PC-3 (cell line): ENCODE measurements at regions not wholly inside any gene's neighbourhood (a gene's known extent, or its start where the extent isn't known, plus 50 kb on each side); places are given as distances from the start of the nearest gene placed in this dataset.

ENCODE experiments used
- ATAC-seq: fragments of 200-7000 bp; cut with Tn5 transposase; 2 replicates; pipeline ENCODE4 v1.9.1; 2020; ENCODE audit warnings: mild to moderate bottlenecking, moderate library complexity
- BruUV-seq: library from RNA; stranded (reverse); fragments of 400-500 nt; replicated peaks from 2 replicates; lab custom pipeline; 2021; lab: Mats Ljungman, UMichigan
- CTCF ChIA-PET: fragments of 300-600 bp; sonication (Branson Sonifier 250); formaldehyde crosslinking; loops from one replicate; lab custom pipeline; 2022; ENCODE audit warnings: antibody characterized with exemption; lab: Charles Lee
- POLR2A ChIA-PET: fragments of 300-600 bp; sonication (Branson Sonifier 250); formaldehyde crosslinking; loops from one replicate; lab custom pipeline; 2022; ENCODE audit warnings: antibody characterized with exemption; ENCODE audit not compliant: unreplicated experiment; lab: Charles Lee
- DNase-seq: peaks from one replicate; pipeline ENCODE4 v3.0.0-alpha.2; 2015
- H2AFZ ChIP-seq: fragments of 300-600 bp; sonication (generic); 2 replicates; pipeline ENCODE4 v1.6.0; 2016; ENCODE audit warnings: antibody characterized with exemption, low read length
- H3F3A ChIP-seq: fragments of 300-600 bp; sonication (generic); one replicate; pipeline ENCODE4 v1.6.0; 2017; ENCODE audit warnings: antibody characterized with exemption, low read length, control low read depth, mild to moderate bottlenecking; ENCODE audit not compliant: unreplicated experiment
- H3K27ac ChIP-seq: fragments of 300-600 bp; sonication (generic); 2 replicates; pipeline ENCODE4 v1.5.1; 2016; ENCODE audit warnings: mild to moderate bottlenecking, low read length
- H3K27me3 ChIP-seq: fragments of 300-600 bp; sonication (generic); 2 replicates; pipeline ENCODE4 v1.6.1; 2016; ENCODE audit warnings: low read length, mixed read lengths
- H3K36me3 ChIP-seq: fragments of 300-600 bp; sonication (generic); 2 replicates; pipeline ENCODE4 v1.6.1; 2016; ENCODE audit warnings: low read depth, mixed run types, low read length, mixed read lengths
- H3K4me1 ChIP-seq: fragments of 300-600 bp; sonication (generic); 2 replicates; pipeline ENCODE4 v1.5.1; 2016; ENCODE audit warnings: low read length; ENCODE audit not compliant: insufficient read depth
- H3K4me2 ChIP-seq: fragments of 300-600 bp; sonication (generic); 2 replicates; pipeline ENCODE4 v1.6.0; 2016; ENCODE audit warnings: low read length
- H3K4me3 ChIP-seq: fragments of 300-600 bp; sonication (generic); 2 replicates; pipeline ENCODE4 v1.5.1; 2016; ENCODE audit warnings: mild to moderate bottlenecking, low read length, mixed read lengths
- H3K79me2 ChIP-seq: fragments of 300-600 bp; sonication (generic); 2 replicates; pipeline ENCODE4 v1.6.1; 2017; ENCODE audit warnings: low read length, mixed read lengths
- H3K9ac ChIP-seq: fragments of 300-600 bp; sonication (generic); 2 replicates; pipeline ENCODE4 v1.6.0; 2016; ENCODE audit warnings: mild to moderate bottlenecking, low read length
- H3K9me2 ChIP-seq: fragments of 300-600 bp; sonication (generic); replicated peaks from 2 replicates; pipeline ENCODE4 v1.6.1; 2016; ENCODE audit warnings: mixed run types, low read length, mixed read lengths
- H3K9me3 ChIP-seq: fragments of 300-600 bp; sonication (generic); 2 replicates; pipeline ENCODE4 v1.6.1; 2016; ENCODE audit warnings: low read length, mixed read lengths
- H4K20me1 ChIP-seq: fragments of 300-600 bp; sonication (generic); 2 replicates; pipeline ENCODE4 v1.6.1; 2016; ENCODE audit warnings: low read length, mixed read lengths
- CTCF ChIP-seq: fragments of 300-600 bp; sonication (generic); conservative IDR thresholded peaks from 2 replicates; pipeline ENCODE4 v1.5.1; 2017; ENCODE audit warnings: antibody characterized with exemption, low read depth, mild to moderate bottlenecking, low read length
- EZH2 ChIP-seq: fragments of 300-600 bp; sonication (generic); IDR thresholded peaks from one replicate; pipeline ENCODE4 v1.6.1; 2017; ENCODE audit warnings: antibody characterized with exemption, mild to moderate bottlenecking, low read length; ENCODE audit not compliant: unreplicated experiment
- EZH2phosphoT487 ChIP-seq: fragments of 300-600 bp; sonication (generic); IDR thresholded peaks from 2 replicates; pipeline ENCODE4 v1.6.1; 2018; ENCODE audit warnings: mild to moderate bottlenecking, antibody characterized with exemption, low read length, borderline replicate concordance
- intact Hi-C: fragments of 100-400 bp; cut with micrococcal nuclease; formaldehyde crosslinking; loops from 2 replicates; pipeline ENCODE4 v1.9.0; 2023

- ChIA-PET CTCF (no interaction called here), POLR2A (no interaction called here)
- TF ChIP-seq EZH2phosphoT487 (no peak), CTCF (no peak), EZH2 (no peak)
- H3K9ac ChIP-seq, result no peak overlapping the region
- H3K4me2 ChIP-seq, result no peak overlapping the region
- no peaks in the 10 kb centered on the region for H3K9me3 ChIP-seq
- intact Hi-C loops, result no loop called here
- DNase-seq (no peak), ATAC-seq (no peak)
- no peaks in the 10 kb centered on the region for H4K20me1 ChIP-seq
- no peaks in the 10 kb centered on the region for H3K36me3 ChIP-seq
- H3F3A ChIP-seq, result no peaks in the 10 kb centered on the region
- no peak overlapping the region for H3K4me3 ChIP-seq
- BruUV-seq, result no TSS peak
- H3K9me2 ChIP-seq, result no peaks in the 10 kb centered on the region
- H3K27ac ChIP-seq, result no peak overlapping the region
- no peak overlapping the region for H2AFZ ChIP-seq
- H3K27me3 ChIP-seq, result no peaks in the 10 kb centered on the region
- H3K4me1 ChIP-seq, result no peaks in the 10 kb centered on the region
- no peaks in the 10 kb centered on the region for H3K79me2 ChIP-seq
These were observed 172.1 kb upstream of the MITF start for GRCh38 chr3:69567023-69567709.

- intact Hi-C loops, result no loop called here
- no peaks in the 10 kb centered on the region for H3F3A ChIP-seq
- H3K9ac ChIP-seq, result no peak overlapping the region
- no peak overlapping the region for H3K4me3 ChIP-seq
- no peak for ATAC-seq
- POLR2A ChIA-PET, result no interaction called here
- H3K79me2 ChIP-seq, result no peaks in the 10 kb centered on the region
- H3K4me2 ChIP-seq, result no peak overlapping the region
- H3K9me2 ChIP-seq, result no peaks in the 10 kb centered on the region
- TF ChIP-seq EZH2phosphoT487 (no peak), EZH2 (no peak), CTCF (no peak)
- no peak overlapping the region for H2AFZ ChIP-seq
- H3K27ac ChIP-seq, result no peak overlapping the region
- BruUV-seq, result no TSS peak
- no peaks in the 10 kb centered on the region for H3K36me3 ChIP-seq
- no peaks in the 10 kb centered on the region for H3K4me1 ChIP-seq
- no peak for DNase-seq
- no peaks in the 10 kb centered on the region for H4K20me1 ChIP-seq
- no peaks in the 10 kb centered on the region for H3K27me3 ChIP-seq
- CTCF ChIA-PET, result no interaction called here
- H3K9me3 ChIP-seq, result no peaks in the 10 kb centered on the region
These were observed 173.0 kb upstream of the MITF start for GRCh38 chr3:69566275-69566674.

- ATAC-seq (no peak), DNase-seq (no peak)
- Histone ChIP-seq H3K79me2 (no peaks in the 10 kb centered on the region), H3K4me2 (no peak overlapping the region), H3K4me1 (no peaks in the 10 kb centered on the region), H3K36me3 (no peaks in the 10 kb centered on the region), H3K4me3 (no peak overlapping the region), H3K27me3 (no peaks in the 10 kb centered on the region), H3K9me3 (no peaks in the 10 kb centered on the region), H3K9ac (no peak overlapping the region), H3K27ac (no peak overlapping the region), H3F3A (no peaks in the 10 kb centered on the region), H3K9me2 (no peaks in the 10 kb centered on the region), H4K20me1 (no peaks in the 10 kb centered on the region), H2AFZ (no peak overlapping the region)
- BruUV-seq, result no TSS peak
- no peak for TF ChIP-seq CTCF
- no peak for TF ChIP-seq EZH2
- intact Hi-C loops, result no loop called here
- ChIA-PET POLR2A (no interaction called here), CTCF (no interaction called here)
These were observed 173.9 kb upstream of the MITF start for GRCh38 chr3:69565316-69565715.
